Gastroesophageal sphincter (tissue), 3 donors: ENCODE measurements at regions not wholly inside any gene's neighbourhood (a gene's known extent, or its start where the extent isn't known, plus 50 kb on each side); places are given as distances from the start of the nearest gene placed in this dataset.

Experiments used
- CTCF ChIP-seq, 4 experiments: fragments of 200-600 bp in 2 of 4; fragments of 450-650 bp in 2 of 4; sonication (generic) in 1 of 4; IDR thresholded peaks; one replicate each; pipeline ENCODE4 v1.5.1; 2017 to 2019; ENCODE audit warnings: antibody characterized with exemption in 4 of 4, mild to moderate bottlenecking in 2 of 4, moderate library complexity in 2 of 4
- POLR2A ChIP-seq, 2 donors: fragments of 450-650 bp; IDR thresholded peaks; one replicate each; pipeline ENCODE4 v1.6.1; 2017; ENCODE audit warnings: antibody characterized with exemption in 2 of 2, mild to moderate bottlenecking in 2 of 2, moderate library complexity in 1 of 2
- POLR2AphosphoS5 ChIP-seq: sonication (generic); formaldehyde crosslinking; IDR thresholded peaks from one replicate; pipeline ENCODE4 v1.6.1; 2017; ENCODE audit warnings: antibody characterized with exemption

DNA sequence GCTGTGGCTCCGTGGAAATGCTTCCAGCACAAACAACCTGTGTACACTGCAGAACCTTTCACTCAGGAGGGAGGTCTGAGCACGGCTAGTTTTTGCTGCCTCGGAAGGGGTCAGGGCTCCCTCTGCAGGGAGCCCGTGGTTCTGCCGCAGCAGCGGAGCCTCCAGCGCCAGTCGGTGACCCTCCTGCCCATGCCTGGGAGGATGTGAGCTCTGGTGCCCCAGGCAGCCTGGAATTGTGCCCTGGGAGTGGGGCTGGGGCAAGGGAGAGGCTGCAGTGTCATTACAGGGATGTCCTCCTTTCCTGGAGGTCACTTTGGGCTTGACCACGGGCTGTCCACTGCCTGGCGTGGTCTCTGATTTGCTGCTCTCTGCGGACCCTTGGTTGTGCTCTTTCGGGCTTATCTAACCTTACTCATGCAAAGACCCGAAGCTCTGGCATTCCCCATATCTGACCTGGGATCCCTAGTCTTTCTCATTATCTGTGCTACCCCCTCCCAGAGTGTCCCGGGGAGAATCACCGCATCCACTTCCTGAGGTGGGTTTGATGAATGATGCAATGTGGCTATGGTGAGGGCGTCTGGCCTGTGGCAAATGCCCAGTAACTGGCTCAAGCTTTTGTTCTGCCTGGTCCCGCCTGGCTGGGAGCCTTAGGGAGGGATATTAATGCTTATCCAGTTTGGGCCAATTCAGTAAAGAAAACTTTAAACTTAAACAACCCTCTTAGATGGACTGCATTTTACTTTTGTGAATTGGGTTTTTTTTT is 59.6 kb upstream of the TAGAP start:
- TF ChIP-seq POLR2AphosphoS5: no peak
- TF ChIP-seq CTCF (IDR thresholded peaks at IDR 0.05): peak; percentile 56 to 93 (median 64)
- TF ChIP-seq POLR2A (IDR thresholded peaks at IDR 0.05): no peak
